Activated CD4-positive, CD25-positive, alpha-beta regulatory T cell treated with anti-CD3 and anti-CD28 coated beads, Interleukin-2, amount 50 U/mL, for 24 hours (primary cell): ENCODE measurements at regions not wholly inside any gene's neighbourhood (a gene's known extent, or its start where the extent isn't known, plus 50 kb on each side); places are given as distances from the start of the nearest gene placed in this dataset.
"Not testable (repeated sequence)": the region's sequence is repeated elsewhere in the genome, so short reads cannot be mapped to it uniquely, and the experiment has no call there.

Experiments
- ATAC-seq, 2 donors: fragments of 150-1000 bp; cut with Tn5 transposase; one replicate each; pipeline ENCODE4 v1.10.0; 2021; ENCODE audit warnings: mild to moderate bottlenecking in 1 of 2, moderate library complexity in 1 of 2

DNA sequence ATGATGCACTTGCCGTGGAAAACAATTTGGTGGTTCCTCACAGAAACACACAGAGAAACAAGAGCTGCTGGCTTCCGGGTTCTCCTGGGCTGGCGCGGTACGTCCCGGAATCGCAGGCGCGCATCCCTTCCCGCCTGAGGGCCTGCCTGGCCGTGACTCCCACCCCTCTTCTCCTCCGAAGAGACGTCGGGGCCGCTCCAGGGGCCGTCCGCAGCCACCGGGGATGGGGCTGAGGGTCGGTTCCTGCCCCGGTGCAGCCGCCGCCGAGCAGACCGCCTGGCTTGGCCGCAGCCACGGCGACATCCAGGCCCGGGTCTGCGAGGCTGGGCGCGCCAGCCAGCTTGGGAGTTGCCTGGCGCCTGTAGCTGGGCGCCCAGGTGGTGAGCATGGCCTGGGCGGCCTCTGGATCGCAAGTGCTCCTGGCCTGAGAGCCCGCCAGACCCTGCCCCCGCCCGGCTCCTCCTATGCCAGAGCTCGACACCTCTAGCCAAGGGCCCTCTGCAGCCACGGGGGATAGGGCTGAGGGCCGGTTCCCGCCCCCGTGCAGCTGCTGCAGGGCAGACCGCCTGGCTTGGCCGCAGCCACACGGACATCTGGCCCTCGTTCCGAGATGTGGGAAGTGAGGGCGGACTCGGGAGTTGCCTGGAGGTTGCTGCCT, 1647.5 kb downstream of the SPATA31A7 start:
- ATAC-seq: not testable (repeated sequence)

DNA sequence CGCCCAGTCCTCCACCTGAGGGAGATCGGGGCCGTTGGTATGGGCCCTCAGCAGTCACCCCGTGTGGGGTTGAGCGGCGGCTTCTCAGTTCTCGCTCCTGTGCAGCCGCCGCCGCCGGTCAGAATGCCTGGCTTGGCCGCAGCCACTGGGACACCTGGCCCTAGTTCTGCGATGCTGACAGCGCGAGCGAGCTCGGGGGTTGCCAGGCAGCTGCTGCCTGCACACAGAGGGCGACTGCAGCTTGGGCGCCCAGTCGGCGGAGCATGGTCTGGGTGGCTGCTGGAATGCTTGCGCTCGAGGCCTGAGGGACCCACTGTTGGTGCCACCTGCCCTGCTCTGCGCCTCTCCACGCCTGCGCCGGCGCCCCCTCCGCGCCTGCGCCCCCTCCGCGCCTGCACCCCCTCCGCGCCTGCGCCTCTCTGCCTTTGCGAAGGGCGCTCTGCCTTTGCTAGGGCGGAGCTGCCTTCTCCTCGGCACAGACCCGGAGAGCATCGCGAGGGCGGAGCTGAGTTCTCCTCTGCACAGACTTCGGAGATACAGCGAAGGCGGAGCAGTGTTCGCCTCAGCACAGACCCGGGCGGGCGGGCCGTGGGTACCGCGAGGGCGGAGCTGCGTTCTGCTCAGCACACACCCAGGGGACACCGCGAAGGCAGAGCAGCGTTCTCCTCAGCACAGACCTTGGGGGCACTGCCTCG, 1648.3 kb downstream of the SPATA31A7 start:
- peak; percentile 99 to 100 for ATAC-seq

DNA sequence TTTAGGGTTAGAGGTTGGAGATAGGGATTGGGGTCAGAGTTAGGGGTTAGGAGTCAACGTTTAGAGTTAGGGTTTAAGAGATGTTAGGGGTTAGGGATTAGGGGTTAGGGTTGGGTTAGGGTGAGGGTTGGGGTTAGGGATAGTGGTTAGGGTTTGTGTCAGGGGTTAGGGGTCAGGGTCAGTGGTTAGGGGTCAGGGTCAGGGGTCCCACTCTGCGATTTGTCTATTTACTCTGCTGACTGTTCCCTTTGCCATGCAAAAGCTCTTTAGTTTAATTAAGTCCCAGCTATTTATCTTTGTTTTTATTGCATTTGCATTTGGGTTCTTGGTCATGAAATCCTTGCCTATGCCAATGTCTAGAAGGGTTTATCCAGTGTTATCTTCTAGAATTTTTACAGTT, 1649.3 kb downstream of the SPATA31A7 start:
- ATAC-seq: not testable (repeated sequence)

DNA sequence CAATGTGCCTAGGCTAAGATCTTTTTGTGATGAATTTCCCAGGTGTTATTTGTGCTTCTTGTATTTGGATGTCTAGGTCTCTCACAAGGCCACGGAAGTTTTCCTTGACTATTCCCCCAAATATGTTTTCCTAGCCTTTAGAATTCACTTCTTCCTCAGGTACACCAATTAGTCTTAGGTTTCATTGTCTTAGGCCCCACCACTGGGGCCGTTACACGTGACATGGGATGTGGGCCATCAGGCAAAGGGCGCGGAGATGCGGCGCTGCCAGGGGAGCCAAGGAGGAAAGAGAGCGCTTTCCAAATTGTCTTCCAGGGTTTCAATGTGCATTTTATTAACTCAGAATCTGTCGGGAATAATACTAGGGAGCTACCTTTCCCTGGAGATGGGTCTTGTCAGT, 1653.3 kb downstream of the SPATA31A7 start:
- not testable (repeated sequence) for ATAC-seq

DNA sequence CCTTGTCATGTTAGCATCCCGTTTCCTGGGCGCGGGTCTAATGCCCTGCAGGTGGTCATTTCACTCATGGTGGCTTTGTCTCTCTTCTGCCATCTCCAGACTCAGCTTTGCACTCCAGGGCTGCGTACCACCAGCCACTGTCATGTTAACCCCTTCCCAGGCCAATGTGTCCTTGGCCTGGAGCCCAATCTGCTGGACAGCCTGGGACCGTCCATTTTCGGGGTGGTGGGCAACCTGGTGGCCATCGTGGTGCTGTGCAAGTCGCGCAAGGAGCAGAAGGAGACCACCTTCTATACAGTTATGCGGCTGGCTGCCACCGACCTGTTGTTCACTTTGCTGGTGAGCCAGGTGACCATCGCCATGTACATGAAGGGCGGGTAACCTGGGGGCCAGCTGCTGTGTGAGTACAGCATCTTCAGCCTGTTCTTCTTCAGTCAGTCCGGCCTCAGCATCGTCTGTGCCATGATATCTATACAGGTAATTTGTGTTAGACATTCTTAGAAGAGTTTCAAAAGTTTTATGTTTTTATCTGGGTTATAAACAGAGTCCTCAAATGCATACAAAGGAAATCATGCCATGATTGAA, 1654.0 kb downstream of the SPATA31A7 start:
- not testable (repeated sequence) for ATAC-seq

DNA sequence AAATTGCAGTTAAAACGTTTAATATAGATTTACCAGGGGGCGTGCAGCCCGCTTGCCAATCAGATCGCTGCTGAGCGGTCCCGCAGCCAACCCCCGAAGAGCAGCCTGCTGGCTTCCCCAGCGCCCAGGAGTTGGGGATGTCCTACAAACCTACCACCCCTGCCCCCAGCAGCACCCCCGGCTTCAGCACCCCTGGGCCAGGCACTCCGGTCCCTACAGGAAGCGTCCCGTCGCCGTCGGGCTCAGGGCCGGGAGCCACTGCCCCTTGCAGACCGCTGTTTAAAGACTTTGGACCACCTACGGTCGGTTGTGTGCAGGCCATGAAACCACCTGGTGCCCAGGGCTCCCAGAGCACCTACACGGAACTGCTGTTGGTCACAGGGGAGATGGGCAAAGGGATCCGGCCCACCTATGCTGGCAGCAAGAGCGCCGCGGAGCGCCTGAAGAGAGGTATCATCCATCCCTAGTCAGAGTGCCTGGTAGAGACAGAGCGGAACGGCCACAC, 1654.9 kb downstream of the SPATA31A7 start:
- ATAC-seq: not testable (repeated sequence)

DNA sequence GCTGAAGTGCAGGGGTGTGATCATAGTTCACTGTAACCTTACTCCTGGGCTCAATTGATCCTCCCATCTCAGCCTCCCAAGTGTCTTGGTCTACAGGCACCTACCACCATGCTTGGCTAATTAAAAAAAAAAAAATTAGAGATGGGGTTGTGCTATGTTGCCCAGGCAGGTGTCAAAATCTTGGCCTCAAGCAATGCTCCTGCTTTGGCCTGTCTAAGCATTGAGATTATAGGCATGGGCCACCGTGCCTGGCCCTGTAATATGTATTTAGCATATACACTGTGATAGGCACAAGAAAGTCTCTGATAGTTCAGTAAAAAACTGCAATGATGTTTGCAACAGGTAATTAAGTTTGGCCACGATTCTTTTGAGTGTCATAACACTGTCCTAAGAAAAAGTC, 1658.4 kb downstream of the SPATA31A7 start:
- not testable (repeated sequence) for ATAC-seq

DNA sequence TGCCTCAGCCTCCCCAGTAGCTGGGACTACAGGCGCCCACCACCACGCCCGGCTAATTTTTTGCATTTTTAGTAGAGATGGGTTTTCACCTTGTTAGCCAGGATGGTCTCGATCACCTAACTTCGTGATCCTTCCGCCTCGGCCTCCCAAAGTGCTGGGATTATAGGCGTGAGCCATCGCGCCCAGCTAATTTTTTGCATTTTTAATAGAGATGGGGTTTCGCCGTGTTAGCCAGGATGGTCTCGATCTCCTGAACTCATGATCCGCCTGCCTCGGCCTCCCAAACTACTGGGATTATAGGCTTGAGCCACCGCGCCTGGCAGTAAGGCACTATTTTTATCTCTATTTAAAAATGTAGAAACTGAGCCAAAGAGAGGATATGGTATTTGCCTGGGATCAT, 1660.2 kb downstream of the SPATA31A7 start:
- not testable (repeated sequence) for ATAC-seq

DNA sequence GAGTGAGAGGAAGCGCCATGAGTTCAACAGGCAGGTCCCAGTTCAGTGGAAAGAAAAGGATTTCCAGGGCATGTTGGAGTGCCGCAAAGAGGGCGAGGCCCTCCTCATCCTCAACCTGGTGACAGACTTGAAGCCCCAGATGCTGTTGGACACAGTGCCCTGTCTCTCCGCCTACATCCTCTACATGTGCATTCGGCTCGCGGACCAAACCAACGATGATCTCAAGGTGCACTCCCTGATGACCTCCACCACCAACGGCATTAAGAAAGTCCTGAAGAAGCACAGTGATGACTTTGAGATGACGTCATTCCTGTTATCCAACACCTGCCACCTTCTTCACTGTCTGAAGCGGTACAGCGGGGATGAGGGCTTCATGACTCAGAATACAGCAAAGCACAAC, 1667.4 kb downstream of the SPATA31A7 start:
- ATAC-seq: not testable (repeated sequence)

DNA sequence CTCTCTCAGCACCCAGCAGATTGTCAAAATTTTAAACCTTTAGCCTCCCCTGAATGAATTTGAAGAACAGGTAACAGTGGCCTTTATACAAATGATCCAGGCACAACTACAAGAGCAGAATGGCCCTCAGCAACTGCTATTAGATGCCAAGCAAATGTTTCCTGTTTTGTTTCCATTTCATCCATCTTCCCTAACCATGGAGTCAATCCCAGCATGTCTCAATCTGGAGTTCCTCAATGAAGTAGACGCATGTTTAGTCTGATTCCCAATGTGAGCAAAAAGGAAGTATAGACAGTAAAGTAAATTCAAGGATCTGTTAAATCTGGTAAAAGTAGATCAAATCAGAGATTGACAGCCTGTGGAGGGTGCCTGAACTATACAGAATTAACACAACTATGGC, 1668.4 kb downstream of the SPATA31A7 start:
- not testable (repeated sequence) for ATAC-seq

DNA sequence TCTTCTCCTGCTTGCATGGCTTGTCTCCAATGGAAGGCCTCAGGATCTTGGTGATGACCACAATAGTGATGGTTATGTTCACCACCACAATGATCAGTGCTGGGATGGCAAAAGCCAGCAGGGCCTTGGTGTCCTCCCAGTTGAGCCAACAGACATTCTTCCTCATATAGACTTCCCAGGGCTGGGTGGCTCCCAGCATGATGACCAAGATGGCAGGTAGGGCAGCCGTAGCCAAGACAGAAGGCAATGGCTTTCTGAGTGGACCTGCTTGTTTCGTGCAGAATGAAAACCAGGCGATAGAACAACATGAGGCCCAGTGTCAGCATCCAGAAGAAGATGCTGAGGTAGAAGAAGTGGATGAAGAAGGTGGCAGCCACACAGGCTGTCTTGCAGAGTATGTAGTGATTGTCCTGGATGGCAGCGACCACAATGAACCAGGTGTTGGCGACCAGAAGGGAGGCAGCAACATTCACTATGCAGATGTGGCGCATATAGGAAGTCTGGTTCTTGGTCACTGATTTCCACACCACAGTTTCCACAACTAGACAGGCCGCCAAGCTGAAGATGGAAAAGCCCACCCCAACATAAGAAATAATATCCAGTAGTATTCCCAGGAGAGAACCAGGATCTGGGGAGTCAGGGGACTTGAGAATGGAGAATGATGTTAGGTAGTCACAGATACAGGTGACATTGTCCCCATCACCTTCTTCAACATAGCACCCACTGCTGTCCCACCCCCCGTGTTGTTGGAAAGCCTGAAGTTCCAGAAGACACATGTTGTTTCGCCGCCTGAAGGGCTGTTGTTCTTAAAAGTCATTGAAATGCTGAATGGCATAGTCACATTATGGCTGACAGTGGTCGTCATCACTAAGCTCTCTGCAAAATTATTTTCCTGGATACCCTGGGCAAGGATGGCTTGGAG, 1671.4 kb downstream of the SPATA31A7 start:
- ATAC-seq: not testable (repeated sequence)

DNA sequence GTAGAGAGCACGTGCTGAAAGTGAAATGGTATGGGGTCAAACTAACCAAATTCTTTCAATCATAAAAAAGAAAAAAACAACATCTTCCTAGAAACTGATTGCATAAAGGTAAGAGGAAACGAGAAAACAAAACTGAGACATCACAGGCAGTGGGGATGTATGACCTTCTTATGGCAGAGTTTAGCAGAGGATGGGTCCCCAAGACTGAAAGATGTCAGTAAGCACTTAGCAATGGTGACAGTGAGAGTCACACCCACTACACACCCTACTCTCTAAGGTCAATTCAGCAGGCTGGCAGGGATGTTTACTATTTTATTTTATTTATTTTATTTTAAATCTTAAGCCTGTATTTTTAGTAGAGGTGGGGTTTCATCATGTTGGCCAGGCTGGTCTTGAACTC, 1672.3 kb downstream of the SPATA31A7 start:
- not testable (repeated sequence) for ATAC-seq

DNA sequence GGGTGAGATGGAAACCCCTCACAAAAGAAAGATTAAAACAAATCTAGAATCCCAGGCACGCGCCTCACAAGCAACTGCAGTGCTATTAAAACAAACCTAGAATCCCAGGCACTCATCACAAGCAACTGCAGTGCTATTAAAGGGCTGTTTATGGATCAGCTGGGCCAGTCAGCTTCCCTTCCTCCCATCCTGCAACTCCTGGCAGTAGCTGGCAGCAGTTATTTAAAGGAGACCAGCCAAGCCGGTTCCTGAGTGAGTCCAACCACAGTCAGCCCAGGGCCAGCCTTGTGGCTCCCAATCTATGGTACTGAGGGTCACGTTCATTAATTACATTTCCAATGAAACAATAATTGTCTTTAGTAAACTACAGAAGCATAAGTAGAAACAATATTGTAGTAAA, 1673.5 kb downstream of the SPATA31A7 start:
- not testable (repeated sequence) for ATAC-seq

DNA sequence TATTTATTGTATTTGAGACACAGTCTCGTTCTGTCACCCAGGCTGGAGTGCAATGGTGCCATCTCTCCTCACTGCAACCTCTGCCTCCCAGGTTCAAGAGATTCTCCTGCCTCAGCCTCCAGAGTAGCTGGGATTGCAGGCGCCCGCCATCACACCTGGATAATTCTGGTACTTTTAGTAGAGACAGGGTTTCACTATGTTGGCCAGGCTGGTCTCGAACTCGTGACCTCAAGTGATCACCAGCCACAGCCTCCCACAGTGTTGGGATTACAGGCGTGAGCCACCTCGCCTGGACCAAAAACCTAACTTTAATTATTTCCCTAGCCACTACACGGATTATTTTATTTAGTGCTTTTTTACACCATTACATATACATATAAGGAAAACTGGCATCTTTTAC, 1674.0 kb downstream of the SPATA31A7 start:
- not testable (repeated sequence) for ATAC-seq

DNA sequence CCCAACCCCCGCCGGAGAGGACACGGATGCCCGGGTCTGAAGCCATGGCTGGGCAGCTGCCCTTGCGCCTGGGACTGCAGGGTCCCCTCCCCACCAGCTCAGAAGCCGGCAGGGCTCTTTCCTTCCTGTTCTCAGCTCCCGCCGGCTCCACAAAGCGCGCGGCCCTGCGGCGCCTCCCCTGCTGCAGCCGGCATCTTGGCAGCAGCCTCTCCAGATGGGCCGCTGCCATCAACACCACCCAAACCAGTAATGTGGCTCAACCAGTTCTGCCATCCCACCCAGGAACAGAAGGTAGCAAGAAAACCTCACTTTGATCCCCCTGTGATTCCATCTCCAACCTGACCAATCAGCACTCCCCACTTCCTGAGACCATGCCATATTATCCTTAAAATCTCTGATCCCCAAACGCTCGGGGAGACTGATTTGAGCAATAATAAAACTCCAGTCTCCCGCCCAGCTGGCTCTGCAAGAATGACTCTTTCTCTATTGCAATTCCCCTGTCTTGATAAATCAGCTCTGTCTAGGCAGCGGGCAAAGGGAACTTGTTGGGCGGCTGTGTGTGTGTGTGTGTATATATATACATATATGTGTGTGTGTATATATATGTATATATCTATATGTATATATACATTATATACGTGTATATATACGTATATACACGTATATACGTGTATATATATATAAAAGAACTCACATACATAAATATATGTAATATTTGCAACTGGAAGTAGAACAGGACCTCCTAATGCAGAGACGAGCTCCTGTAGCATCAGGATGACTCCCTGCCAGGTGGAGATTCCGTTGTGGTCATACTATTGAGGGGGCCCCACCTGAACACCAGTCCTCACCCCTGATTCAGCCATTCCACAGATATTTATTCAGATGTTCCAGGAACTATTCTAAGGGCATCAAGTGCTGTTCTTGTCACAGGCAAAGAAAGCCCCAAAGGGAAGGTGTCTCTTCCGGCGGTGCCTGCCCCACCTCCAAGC, 1674.9 kb downstream of the SPATA31A7 start:
- peak in 1 of 2 donors; percentile 13 for ATAC-seq

DNA sequence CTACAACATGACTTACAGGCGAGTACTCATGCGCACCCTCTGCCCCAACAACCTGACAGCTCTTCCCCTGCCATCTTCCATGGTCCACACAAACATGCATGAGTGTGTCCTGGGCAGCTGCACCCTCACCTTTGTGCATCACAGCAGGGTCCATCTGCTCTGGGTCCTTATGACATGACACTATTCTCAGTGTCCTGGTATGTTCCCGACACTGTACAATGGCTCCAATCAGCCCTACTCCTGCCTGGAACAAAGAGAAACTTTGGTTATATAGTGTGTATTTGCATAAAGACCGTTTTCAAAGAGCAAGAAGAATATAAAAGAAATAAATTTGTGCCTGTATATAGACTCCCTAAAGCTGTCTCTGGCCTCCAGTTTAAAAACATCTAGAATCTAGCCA, 1679.2 kb downstream of the SPATA31A7 start:
- not testable (repeated sequence) for ATAC-seq

DNA sequence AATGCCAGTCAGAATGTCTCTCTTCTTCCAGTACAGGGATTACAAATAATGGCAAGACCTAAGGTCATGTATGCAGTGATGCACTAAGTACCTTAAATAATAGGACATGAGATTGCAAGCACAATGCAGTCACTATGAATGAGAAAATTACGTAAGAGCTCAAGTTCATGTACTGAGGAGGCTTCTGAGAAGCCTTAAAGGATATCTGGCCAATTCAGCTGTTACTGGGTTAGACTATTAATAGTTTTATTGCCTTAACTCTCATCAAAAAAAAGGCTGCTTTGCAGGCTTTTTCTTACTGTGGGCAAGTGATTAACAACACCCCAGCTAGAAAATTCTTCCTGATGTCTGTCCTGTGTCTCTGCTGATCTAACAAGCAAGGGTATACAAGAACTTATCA, 1681.9 kb downstream of the SPATA31A7 start:
- ATAC-seq: not testable (repeated sequence)

DNA sequence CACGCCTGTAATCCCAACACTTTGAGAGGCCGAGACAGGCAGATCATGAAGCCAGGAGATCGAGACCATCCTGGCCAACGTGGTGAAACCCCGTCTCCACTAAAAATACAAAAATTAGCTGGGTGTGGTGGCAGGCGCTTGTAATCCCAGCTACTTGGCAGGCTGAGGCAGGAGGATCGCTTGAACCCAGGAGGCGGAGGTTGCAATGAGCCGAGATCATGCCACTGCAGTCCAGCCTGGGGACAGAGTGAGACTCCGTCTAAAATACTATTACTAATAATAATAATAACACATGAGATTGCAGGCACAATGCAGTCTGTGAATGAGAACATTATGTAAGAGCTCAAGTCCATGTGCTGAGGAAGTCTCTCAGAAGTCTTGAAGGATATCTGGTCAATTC, 1684.4 kb downstream of the SPATA31A7 start:
- not testable (repeated sequence) for ATAC-seq

DNA sequence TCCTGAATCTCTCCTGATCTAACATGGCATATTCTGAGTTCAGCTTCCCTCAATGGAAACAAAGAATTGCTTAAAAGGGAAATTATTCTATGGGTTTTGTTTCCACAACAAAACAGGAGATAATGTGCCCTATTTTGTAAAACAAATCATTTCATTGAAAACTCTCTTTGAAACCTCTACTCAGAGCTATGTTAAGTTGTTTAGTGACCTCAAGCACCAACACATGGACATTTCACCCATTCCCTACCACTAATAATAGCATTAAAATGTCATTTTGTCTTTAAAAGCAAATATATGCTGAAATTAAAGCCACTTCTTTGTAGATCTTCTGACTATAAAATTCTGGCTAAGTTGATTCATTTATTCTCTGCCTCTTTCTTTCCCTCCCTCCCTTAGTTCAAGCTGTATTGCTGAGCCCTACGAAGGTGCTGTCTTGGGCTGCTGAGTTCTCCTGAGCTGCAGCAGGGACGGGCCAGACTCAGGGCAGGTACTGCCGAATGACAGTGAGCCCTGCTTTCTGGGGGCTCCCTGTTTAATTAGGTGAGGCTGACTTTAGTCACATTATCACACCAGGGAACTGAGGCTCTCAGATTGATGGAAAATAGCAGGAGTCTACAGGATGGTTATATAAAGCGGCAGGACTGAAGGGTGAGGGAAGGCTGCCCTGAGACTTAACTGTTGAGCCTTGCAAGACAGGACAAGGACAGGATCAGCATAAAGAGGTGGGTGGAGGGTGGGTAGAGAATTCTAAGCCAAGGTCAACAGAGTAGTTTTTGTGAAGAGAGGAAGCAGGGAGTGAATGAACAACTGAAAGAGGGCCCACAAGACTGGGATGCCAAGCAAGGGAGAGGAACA, 1685.1 kb downstream of the SPATA31A7 start:
- ATAC-seq: not testable (repeated sequence)

DNA sequence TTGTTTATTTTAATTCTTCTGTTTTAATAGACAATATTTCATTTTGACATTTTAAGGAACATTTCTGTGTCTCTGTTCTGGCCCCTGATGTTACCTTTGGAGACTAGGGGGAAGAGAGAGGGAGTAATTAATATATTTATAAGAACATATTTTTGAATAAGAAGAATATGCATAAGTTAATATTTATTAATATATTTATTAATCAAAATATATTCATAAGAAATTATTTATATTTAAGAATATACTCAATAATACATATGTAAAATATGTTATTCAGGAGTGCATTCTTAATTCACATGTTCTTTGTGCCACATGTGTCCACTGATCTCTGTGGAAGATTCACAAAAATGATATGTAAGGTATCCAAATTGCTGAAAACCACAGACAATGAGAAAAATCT, 1687.7 kb downstream of the SPATA31A7 start:
- ATAC-seq: not testable (repeated sequence)
